GM19395 (cell line): ENCODE measurements at regions not wholly inside any gene's neighbourhood (a gene's known extent, or its start where the extent isn't known, plus 50 kb on each side); places are given as distances from the start of the nearest gene placed in this dataset.

Source experiments
- ATAC-seq: cut with Tn5 transposase; IDR thresholded peaks from one replicate; pipeline ENCODE4 v1.9.1; 2021; ENCODE audit warnings: mild to moderate bottlenecking, moderate library complexity; ENCODE audit not compliant: unreplicated experiment

- ATAC-seq = no peak
These were observed 179.6 kb downstream of the LMO4 start for GRCh38 chr1:87508247-87508787.

- ATAC-seq = no peak
These were observed 181.9 kb downstream of the LMO4 start for GRCh38 chr1:87510540-87510939.

GRCh38 chr1:87511449-87511848 lies 182.8 kb downstream of the LMO4 start:
- no peak for ATAC-seq

GRCh38 chr1:87512431-87512830 lies 183.8 kb downstream of the LMO4 start:
- ATAC-seq = no peak

DNA sequence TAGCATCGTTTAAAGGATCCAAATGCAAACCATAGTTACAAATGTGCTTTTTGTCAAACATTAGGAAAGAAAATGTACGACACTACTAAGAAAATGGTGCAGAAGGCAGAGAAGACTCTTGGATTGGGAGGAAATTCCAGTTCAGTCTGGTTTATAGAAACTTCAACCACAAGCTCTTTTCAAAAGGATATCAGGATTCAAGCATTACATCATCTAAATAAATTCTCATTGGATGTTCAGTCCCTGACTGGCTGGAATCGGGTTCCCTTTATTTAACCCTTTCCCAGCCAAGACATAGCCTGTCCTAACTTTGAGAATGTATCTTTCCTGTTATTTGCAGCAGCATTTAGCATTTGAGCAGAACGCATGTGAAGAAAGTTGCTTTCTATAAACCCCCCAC lies 184.6 kb downstream of the LMO4 start:
- ATAC-seq = no peak

DNA sequence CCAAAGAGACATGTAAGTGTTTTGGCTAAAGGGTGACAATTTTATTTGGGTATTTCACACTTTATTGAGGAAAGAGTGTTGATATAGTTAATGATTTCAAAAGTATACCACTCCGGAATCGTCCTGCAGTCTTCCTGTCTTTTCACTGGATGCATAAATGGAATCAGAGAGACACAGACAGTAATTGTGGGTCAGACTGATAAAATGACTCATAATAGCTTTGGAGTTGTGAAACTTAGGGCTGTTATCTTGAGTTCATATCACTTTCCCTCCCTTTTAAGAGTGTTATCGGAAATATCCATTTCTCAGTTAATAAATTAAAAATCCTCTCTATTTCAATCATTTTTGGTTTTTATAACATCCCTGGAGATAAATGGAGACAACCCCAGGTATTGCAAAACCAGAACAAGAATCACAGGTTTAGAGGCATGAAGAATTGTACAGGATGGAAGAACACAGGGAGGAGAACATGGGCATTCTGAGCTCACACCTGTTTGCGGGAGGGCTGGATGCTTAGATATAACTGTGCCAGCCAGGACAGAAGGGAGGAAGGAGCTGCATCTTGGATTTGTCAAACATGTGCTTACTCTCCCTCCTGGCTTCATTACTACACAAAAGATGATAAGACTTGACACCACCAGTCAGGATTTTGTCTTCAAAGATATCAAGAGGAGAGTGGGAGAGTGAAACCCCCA lies 185.4 kb downstream of the LMO4 start:
- no peak for ATAC-seq

DNA sequence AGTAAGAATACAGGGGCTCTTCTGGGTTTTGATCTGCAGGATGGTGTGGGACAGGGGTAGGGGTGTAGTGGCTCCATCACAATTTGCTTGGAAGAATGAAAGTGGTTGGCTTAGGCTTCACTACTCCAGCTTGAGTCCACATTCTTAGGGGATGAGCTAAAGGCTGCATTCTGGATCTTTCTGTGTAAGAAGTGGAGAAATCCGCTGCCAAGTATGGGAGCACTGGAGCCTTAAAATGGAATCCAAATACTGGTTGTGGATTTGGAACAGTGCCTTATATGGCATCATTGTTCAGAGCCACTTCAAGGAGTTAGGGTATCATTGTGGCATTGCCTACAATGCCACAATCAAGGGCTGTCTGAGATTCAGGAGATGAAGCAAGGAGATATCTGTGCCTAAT lies 187.1 kb downstream of the LMO4 start:
- ATAC-seq = no peak

GRCh38 chr1:87518794-87519193 lies 190.1 kb downstream of the LMO4 start:
- no peak for ATAC-seq

- ATAC-seq = no peak
These were observed 192.8 kb downstream of the LMO4 start for GRCh38 chr1:87521452-87521851.

- no peak for ATAC-seq
These were observed 194.8 kb downstream of the LMO4 start for GRCh38 chr1:87523466-87523865.

- ATAC-seq = no peak
These were observed 195.5 kb downstream of the LMO4 start for GRCh38 chr1:87524021-87524754.

- no peak for ATAC-seq
These were observed 200.3 kb downstream of the LMO4 start for GRCh38 chr1:87528754-87529517.

DNA sequence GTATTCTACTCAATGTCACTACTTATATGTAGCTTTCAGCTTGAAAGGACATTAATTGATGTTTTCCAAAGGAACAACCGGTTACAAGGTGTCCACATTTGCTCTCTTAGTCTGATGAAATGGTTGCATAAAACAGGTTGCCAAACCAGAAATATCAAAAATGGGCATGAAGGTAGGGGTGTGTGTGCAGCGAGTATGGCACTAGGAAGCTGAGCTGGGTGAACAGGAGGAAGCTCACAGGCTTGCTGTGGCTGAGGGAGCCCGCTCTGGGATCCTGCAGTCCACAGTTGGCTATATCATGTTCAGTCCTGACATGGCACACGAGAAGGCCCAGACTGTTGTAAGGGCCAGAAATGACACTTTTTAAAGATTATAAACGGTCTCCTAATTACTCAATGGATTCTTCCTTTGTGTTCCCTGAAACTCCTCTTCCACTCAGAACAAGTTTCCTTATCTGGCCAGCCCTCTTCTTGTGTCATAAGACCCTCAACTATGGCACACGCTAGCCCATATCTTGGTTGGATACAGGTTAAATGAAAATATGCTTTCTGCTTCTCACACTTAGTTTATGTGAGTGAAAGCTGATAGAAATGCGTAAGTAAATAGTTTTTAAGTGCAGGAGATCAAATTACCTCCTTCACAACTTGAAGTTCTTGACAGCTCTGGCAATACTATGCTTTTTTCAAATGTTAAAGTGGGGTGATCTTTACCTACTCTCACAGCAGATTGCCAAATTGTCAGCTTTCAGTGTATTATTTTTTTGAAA lies 201.5 kb downstream of the LMO4 start:
- no peak for ATAC-seq

DNA sequence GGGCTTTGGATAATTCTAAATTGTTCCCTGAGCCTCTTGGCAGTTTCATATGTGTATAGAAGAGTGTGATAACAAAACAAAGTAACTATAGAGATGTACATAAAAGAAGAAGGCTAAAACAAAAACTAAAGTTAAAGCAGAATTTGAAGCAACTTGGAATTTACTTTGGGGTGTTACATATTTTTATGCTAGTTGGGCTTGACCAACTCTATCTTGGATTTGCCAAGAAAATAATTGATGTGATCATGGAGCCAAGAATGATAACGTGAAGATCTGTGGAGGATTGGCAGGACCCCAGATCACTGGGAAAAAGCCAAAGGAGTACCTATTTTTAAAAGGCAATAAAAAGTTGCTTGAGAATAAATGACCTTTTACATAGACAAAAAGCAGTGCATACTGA lies 206.9 kb downstream of the LMO4 start:
- no peak for ATAC-seq

GRCh38 chr1:87539147-87539546 lies 210.5 kb downstream of the LMO4 start:
- ATAC-seq = no peak

- ATAC-seq = no peak
These were observed 214.0 kb downstream of the LMO4 start for GRCh38 chr1:87542697-87543096.

DNA sequence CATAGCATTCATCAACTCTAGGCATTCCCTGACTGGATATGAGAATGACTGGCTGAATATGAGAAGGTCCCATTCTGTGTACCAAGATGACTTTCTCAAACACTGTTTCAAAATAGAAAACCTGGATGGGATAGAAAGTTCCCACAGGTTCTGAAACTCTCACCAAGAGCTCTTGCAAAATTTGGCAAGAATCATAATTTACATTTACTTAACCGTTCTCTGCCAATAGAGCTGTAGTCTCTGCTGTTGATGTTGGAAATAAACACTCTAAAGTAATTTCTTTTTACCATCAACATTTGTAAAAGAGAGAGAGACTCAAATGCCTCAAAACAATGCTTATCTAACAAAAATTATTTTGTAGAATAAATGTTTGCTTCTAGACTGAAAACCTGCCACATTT lies 221.1 kb downstream of the LMO4 start:
- ATAC-seq = no peak

DNA sequence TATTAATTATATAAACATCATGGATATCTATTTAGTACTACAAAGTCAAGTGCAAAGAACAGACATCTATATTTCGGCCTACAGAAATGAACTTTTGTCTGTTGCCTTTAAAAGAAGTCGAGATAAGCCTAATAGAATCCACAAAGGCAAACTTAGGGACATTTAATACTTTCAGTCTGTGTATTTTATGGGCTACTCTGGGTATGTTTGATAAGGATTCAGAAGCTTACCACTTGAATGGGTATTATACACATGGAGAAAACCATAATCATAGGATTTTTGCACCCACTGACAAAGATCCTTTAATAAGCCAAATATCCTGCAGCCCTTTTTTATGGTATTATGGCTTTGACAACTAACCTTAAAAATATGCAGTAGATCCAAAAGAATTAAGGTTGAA lies 224.8 kb downstream of the LMO4 start:
- ATAC-seq = no peak

DNA sequence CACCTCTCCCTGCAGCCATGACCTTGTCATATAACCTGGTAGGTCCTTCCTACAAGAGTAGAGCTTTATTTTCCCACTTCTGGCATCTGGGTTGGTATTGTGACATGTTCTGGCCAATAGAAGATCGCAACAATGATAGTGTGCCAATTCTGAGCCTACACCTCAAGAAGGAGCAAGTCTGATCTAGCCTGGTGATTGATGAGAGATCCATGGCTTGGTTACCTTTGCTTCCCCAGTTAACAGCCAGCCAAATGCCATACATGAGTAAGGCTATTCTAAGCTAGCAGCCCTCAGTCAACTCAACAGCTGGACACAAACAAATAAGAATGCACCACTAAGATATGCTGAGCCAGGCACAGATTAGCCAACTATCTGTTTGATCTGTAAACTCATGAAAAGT lies 226.7 kb downstream of the LMO4 start:
- ATAC-seq = no peak

GRCh38 chr1:87556326-87556725 lies 227.6 kb downstream of the LMO4 start:
- no peak for ATAC-seq

GRCh38 chr1:87558921-87559320 lies 230.2 kb downstream of the LMO4 start:
- no peak for ATAC-seq
